AG09319 (cell line): ENCODE measurements at regions not wholly inside any gene's neighbourhood (a gene's known extent, or its start where the extent isn't known, plus 50 kb on each side); places are given as distances from the start of the nearest gene placed in this dataset.

Experiments
- DNase-seq: peaks from one replicate; pipeline ENCODE4 v3.0.0-alpha.2; 2010; ENCODE audit warnings: low read depth; ENCODE audit errors: extremely low read depth
- TF ChIP-seq, protein P1 (sequence below): IDR thresholded peaks from 2 replicates; pipeline ENCODE4 v1.5.1; 2011; ENCODE audit warnings: low read depth, mild to moderate bottlenecking, inconsistent platforms, low read length, moderate library complexity

DNA sequence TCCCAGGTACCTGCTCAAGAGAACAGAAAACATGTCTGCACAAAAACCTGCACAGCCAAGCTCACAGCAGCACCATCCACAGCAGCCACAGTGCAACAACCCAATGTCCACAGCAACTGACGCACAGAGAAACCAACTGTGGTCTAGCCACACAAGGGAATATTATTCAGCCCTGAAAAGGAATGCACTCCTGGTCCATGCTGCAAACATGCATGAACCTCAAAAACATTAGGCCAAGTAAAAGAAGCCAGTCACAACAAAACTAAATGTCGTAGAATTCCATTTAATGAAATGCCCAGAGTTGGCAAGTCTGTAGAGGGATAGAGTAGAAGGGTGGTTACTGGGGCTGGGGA, 60.6 kb downstream of the MYEOV start:
- TF ChIP-seq, protein P1, sequence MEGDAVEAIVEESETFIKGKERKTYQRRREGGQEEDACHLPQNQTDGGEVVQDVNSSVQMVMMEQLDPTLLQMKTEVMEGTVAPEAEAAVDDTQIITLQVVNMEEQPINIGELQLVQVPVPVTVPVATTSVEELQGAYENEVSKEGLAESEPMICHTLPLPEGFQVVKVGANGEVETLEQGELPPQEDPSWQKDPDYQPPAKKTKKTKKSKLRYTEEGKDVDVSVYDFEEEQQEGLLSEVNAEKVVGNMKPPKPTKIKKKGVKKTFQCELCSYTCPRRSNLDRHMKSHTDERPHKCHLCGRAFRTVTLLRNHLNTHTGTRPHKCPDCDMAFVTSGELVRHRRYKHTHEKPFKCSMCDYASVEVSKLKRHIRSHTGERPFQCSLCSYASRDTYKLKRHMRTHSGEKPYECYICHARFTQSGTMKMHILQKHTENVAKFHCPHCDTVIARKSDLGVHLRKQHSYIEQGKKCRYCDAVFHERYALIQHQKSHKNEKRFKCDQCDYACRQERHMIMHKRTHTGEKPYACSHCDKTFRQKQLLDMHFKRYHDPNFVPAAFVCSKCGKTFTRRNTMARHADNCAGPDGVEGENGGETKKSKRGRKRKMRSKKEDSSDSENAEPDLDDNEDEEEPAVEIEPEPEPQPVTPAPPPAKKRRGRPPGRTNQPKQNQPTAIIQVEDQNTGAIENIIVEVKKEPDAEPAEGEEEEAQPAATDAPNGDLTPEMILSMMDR, result no peak
- no peak for DNase-seq

DNA sequence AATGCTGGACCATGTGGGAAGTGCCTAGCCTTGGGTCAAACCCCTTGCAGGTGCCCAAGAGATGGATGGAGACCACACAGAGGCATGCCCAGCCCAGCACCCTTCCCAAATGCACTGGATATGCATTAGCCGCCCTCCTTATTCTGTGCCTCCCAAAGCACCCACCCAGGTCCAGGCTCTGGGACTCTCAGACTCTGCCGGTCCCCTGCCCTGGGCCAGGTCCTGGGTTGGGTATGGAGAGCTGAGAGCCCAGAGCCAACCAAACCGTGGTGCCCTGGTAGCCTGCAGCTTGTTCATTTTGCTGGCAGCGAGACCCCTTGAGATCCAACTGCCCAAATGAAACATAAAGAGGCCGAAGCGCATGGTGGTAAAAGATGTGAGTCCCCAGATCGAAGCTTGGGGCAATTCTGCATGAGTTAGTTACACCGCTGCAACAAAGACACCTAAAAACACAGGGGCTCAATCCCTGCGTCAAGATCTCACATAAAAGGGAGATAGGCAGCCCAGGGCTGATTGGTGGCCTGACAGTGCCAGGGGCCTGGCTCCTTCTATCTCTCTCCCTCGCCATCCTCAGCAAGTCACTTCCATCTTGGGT, 61.5 kb downstream of the MYEOV start:
- DNase-seq, result no peak
- TF ChIP-seq, protein P1, result no peak

DNA sequence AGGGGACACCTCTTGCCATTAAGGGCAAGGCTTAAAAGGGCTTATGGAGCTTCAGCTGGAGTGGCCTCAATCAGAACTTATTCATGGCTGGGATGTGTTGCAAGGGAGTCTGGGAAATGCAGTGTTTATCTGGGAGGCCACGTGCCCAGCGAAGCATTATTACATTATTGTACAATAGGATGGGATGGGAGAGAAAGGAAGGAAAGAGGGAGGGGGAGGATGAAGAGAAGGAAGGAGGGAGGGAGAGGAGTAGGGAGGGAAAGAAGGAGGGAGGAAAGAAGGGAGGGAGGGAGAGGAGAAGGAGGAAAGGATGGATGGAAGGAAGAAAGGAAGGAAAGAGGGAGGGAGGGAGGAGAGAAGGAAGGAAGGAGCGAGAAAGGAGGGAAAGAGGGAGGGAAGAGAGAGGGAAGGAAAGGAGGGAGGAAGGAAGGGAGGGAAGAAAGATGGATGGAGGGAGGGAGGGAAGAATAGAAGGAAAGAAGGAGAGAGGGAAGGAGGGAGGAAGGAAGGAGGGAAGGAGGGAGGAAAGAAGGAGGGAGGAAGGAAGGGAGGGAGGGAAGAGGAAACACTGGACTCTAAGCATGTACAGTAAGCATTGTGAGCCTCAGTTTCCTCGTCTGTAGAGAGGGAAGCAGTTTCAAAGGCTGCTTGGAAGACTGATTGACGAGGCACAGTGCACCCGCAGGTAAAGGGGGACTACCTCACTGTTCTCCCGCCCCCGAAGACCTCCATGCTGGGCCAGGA, 62.2 kb downstream of the MYEOV start:
- TF ChIP-seq, protein P1, result no peak

DNA sequence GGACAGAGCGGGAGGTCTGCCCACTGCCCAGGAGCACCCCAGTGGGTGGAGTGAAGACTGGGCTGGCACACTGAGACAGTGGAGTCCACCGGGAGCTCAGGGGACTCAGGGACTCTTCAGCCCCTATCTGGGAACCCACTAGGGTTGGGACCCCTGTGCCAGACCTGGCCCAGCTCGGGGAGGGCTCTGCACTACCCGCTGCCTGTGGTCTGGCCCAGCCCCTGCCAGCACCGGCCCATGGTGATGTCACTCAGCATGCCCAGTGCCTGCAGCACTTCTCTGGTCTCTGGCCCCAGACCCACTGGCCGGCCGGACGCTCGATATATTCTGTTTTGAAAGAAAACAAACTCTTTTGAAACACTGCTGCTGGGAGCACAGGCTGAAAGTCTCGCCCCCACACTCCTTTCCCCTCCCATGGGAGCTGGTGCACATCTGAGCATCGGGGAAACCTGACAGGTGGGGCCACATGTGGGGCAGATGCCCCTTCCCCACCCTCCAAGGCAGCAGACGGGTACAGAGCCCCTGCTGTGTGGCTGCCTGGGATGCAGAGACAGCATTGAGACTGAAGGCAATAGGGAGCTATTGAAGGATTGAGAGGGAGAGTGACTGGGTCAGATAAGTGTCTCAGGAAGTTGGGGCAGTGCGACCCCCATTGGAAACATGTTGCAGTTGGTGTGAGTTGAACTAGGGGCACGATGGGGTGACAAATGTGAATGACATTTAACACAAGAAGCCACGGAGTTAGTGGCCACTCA, 62.9 kb downstream of the MYEOV start:
- TF ChIP-seq, protein P1, result no peak
- DNase-seq, result no peak

More for the DNA sequence above, 62.2 kb downstream of the MYEOV start:
- DNase-seq, result no peak

DNA sequence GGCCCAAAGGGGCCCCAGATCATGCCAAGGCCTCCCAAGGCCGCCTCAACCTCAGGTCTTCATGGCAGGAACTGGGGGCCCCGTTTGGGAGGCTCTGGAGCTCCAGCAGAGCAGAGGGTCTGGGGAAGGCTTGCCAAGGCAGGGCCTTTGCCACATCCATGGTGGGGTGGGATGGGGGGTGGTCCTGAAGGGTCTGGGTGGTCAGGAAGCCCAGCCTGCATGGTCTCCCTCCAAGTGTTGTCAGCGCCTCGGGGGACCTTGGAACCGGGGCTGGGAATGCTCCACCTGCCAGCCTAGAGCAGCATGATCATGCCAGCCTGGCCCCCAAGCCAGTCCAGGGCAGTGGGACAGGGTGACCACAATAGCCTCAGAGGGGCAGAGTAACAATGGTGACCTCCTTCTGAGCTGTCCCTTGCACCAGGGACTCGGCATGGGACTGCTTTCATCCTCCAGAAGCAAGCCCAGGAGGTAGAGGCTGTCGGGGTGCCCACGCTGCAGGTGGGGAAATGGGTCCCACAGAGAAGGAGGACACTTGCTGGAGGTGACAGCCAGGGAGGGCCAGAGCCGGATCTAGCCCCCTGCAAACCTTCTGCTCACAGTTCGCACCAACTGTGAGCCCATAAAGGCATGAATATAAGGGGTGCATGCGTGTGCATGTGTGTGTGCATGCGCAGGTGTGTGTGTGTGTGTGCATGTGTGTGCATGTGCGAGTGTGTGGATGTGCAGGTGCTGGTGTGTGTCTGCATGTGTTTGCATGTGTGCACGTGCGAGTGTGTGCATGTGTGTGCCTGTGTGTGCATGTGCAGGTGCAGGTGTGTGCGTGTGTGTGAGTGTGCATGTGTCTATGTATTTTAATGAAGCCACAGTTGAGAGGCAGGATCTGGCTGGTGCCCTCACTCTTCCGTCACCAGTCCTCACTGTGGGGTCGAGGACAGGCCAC, 63.8 kb downstream of the MYEOV start:
- DNase-seq, result no peak
- TF ChIP-seq, protein P1, result no peak

DNA sequence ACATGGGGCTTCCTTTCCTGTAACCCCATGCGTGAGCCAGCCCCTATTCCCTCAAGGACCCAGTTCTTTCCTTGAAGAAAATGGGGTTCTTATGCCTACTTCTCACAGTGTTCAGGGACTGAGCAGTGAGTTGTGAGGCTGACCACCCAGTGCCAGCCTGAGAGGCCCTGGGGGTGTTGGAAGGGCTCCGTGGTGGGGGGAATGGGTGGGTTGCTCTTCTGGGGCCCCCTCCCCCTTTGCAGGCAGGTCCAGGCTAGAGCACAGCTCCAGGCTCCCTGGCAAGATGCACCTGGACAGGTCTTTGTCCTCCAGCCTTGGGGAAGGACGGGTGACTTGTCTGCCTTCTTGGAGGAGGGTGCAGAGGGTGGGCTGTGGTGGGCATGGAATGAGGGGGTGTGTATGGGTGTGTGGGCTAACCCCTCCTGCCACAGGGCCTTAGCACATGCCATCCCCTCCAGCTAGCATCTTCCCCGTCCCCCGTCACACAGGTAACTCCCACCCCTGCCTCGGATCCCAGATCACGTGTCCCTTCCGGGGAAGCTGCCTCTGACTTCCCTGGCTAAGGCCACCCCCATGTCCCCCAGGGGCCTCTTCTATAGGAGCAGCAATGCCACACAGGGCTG, 64.6 kb downstream of the MYEOV start:
- no peak for DNase-seq
- TF ChIP-seq, protein P1, result no peak
